Chondrocyte (in vitro differentiated cells): ENCODE measurements at regions not wholly inside any gene's neighbourhood (a gene's known extent, or its start where the extent isn't known, plus 50 kb on each side); places are given as distances from the start of the nearest gene placed in this dataset.

ENCODE experiments used
- DNase-seq: peaks from one replicate; pipeline ENCODE4 v3.0.0; 2021; ENCODE audit warnings: mixed read lengths, low spot score
- H3K27ac Mint-ChIP-seq: one replicate; pipeline ENCODE4 v1.8.0; 2021; ENCODE audit warnings: mild to moderate bottlenecking, moderate library complexity, mixed read lengths; ENCODE audit not compliant: unreplicated experiment
- H3K27me3 Mint-ChIP-seq: 2 replicates; pipeline ENCODE4 v1.8.0; 2021; ENCODE audit warnings: low read depth, mixed read lengths
- H3K36me3 Mint-ChIP-seq: 2 replicates; pipeline ENCODE4 v1.8.0; 2021; ENCODE audit warnings: low read depth, mixed read lengths
- H3K4me1 Mint-ChIP-seq: 2 replicates; pipeline ENCODE4 v1.8.0; 2021; ENCODE audit warnings: low read depth, mild to moderate bottlenecking, mixed read lengths
- H3K4me3 Mint-ChIP-seq: one replicate; pipeline ENCODE4 v1.8.0; 2021; ENCODE audit warnings: mild to moderate bottlenecking, moderate library complexity, mixed read lengths; ENCODE audit not compliant: unreplicated experiment
- H3K9me3 Mint-ChIP-seq: 2 replicates; pipeline ENCODE4 v1.8.0; 2021; ENCODE audit warnings: low read depth, mixed read lengths
- CTCF ChIP-seq: fragments of 200-600 bp; sonication (generic); IDR thresholded peaks from 2 replicates; pipeline ENCODE4 v1.5.0; 2021; ENCODE audit warnings: antibody characterized with exemption, mild to moderate bottlenecking, moderate library complexity

- Mint-ChIP-seq H3K4me1 (no peaks in the 10 kb centered on the region), H3K27me3 (peaks cover 1% of the 10 kb centered on the region), H3K36me3 (no peaks in the 10 kb centered on the region), H3K4me3 (no peak overlapping the region), H3K9me3 (peaks cover 10% of the 10 kb centered on the region), H3K27ac (no peak overlapping the region)
- TF ChIP-seq CTCF: no peak
- no peak for DNase-seq
Measured at GRCh38 chr10:15985690-15986089, 125.4 kb upstream of the MINDY3 start.

- no peak overlapping the region for H3K27ac Mint-ChIP-seq
- no peak for DNase-seq
- no peak overlapping the region for H3K4me3 Mint-ChIP-seq
- H3K9me3 Mint-ChIP-seq: peaks cover 17% of the 10 kb centered on the region
- H3K27me3 Mint-ChIP-seq: peaks cover 1% of the 10 kb centered on the region
- no peaks in the 10 kb centered on the region for H3K4me1 Mint-ChIP-seq
- H3K36me3 Mint-ChIP-seq: no peaks in the 10 kb centered on the region
- TF ChIP-seq CTCF: no peak
Measured at GRCh38 chr10:15990535-15991129, 130.3 kb upstream of the MINDY3 start.

DNA sequence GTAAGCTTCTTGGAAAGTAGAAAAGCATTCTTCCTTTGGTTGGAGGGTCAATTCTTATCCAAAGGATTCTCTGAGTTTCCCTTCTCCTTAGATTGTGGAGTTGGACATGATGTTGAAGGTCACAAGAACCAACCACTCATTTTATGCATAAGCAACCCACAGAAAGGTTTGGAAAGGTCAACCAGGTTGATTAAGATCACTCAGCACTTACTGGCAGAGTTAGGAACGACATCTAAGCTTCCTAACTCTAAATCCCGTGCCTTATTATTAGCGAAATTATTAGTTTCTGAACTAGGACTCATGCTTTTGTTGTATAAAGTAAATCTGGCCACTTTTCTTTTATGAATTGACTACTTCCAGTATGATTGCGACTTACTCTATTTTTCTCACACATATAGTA, 137.0 kb upstream of the MINDY3 start:
- Mint-ChIP-seq H3K36me3 (no peaks in the 10 kb centered on the region), H3K27ac (no peak overlapping the region), H3K9me3 (peaks cover 18% of the 10 kb centered on the region), H3K4me1 (no peaks in the 10 kb centered on the region), H3K4me3 (no peak overlapping the region), H3K27me3 (peaks cover 4% of the 10 kb centered on the region)
- no peak for DNase-seq
- no peak for TF ChIP-seq CTCF

DNA sequence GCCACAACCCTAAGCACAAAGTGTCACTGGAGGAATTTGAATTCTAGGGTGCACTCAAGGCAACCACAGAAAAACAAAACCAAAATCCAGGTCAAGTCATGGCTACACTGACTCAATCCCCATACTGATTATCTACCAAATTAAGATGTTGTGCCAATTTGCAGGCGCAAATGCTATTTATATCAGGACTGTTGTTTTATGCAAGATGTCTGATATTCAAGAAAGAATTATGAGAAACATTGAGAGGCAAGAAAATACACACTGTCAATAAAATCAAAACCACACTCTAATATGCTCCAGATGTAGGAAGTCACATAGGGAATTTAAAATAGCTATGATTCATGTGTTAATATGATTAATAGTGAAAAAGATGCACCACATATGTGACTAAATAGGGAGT, 141.3 kb upstream of the MINDY3 start:
- DNase-seq: no peak
- Mint-ChIP-seq H3K4me3 (no peak overlapping the region), H3K9me3 (peaks cover 28% of the 10 kb centered on the region), H3K27ac (no peak overlapping the region), H3K36me3 (peaks cover 3% of the 10 kb centered on the region), H3K4me1 (no peaks in the 10 kb centered on the region), H3K27me3 (peaks cover 4% of the 10 kb centered on the region)
- TF ChIP-seq CTCF: no peak

DNA sequence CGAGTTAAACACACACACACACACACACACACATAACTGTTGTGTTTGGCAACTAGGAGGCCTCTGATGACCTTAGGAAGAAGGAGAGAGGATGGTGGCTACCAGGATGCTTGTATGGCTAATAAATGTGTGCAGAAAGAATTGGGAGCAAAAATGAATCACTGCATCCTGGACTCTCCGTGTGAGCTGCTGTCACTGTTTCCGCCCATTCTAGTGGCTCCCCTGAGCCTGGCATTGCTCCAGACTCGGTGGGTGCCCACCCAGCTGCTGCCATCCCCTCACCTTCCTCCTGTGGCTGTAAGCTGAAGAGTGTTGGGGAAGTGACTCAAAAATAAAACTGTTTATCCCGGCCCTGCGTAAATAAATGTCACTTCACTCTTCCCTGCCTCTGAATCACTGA, 149.5 kb upstream of the MINDY3 start:
- Mint-ChIP-seq H3K36me3 (peaks cover under 1% of the 10 kb centered on the region), H3K27ac (no peak overlapping the region), H3K4me3 (no peak overlapping the region), H3K9me3 (peaks cover 12% of the 10 kb centered on the region), H3K27me3 (peaks cover 3% of the 10 kb centered on the region), H3K4me1 (no peaks in the 10 kb centered on the region)
- no peak for TF ChIP-seq CTCF
- DNase-seq: no peak
